ENCODE measurements at regions not wholly inside any gene's neighbourhood (a gene's known extent, or its start where the extent isn't known, plus 50 kb on each side); places are given as distances from the start of the nearest gene placed in this dataset.
"Not testable (repeated sequence)": the region's sequence is repeated elsewhere in the genome, so short reads cannot be mapped to it uniquely, and the experiment has no call there.

DNA sequence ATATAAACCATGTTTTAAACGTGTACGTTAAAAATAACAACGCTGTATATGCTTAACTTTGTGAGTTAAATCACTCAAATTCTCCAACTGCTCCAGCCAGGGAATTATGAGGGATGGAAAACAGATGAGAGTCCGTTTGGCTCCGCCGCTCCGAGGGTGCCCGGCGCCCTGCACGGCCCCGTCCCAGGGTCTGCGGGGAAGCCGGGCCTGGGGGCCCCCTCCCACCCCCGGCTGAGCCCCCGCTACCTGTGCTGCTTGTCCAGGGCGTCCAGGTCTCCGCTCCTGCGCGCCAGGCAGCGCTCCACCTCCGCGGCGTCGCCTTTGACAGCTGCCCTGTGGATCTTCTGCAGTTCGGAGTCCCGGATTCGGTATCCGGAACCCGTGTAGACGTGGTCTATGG, 415.5 kb downstream of the FOXD4L4 start:
- DNase-seq (ENCODE audit: low read depth) = not testable (repeated sequence)

DNA sequence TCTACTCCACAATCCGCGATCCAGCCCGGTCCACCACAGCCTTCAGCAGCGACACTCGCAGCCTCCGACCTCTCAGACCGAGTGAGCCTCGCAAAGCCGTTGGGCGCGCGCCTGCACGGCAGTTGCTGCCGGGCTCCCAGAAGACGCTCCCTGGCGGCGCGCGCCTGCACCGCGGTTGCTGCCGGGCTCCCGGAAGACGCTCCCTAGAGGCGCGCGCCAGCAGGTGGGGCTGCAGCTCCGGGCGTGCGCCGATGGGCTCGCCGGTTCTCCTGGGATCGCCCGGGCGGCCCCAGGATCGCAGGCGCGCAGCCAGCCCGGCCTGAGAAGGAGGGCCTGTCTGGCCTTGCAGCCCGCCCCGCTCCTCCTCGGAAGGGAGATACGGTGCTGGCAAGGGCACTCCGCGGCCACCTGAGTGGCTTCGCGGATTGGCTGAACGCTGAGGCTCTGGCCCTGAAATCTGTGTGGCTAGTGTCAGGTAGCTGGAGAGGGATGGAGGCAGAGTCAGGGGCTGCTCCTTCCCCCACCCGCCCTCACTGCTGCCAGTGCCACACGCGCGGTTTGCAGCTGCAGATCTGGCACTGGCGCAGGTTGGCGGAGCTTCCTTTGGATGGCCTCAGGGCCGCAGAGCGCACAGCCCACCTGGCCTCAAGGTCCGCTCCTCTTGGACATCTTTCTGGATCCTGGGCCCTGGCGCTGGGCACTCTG, 416.2 kb downstream of the FOXD4L4 start:
- DNase-seq (ENCODE audit: low read depth) = not testable (repeated sequence)

DNA sequence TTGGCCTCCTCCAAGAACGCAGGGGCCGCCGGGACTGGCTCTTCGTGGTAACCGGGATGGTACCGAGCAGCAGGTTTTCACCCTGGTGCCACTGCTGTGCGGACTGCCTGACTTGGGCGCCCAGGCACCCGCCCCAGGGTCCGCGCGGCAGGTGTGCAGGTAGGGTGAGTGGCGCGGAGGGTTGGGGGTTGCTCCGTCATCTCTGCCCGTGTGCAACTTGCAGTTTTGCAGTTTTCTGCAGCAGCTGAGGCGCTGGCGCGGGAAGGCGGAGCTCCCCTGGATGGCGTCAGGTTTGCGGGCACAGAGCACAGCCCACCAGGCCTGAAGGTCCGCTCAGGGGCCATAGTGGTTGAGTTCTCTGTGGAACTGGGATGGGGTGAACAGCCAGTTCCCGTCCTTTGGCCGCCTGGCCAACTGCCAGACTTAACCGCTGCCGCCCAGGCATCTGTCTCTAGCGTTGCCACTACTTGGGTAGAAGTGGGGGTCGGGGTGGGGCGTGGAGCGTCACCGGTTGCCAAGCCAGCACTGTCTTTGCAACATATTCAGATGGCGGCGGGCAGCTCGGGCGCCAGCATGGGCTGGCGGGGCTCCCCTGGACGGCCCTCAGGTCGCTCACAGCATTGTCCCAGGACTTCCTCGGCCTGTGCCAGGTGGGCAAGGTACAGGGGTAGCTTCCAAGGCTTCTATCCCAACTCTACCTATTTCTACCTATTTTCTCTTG, 417.2 kb downstream of the FOXD4L4 start:
- not testable (repeated sequence) for DNase-seq (ENCODE audit: low read depth)

- not testable (repeated sequence) for DNase-seq (ENCODE audit: low read depth)
These were observed 445.4 kb downstream of the FOXD4L4 start for GRCh38 chr9:66182316-66182715.

- DNase-seq (ENCODE audit: low read depth) = not testable (repeated sequence)
These were observed 446.7 kb downstream of the FOXD4L4 start for GRCh38 chr9:66183648-66184047.

GRCh38 chr9:66197199-66197598, 460.3 kb downstream of the FOXD4L4 start:
- not testable (repeated sequence) for DNase-seq (ENCODE audit: low read depth)

DNA sequence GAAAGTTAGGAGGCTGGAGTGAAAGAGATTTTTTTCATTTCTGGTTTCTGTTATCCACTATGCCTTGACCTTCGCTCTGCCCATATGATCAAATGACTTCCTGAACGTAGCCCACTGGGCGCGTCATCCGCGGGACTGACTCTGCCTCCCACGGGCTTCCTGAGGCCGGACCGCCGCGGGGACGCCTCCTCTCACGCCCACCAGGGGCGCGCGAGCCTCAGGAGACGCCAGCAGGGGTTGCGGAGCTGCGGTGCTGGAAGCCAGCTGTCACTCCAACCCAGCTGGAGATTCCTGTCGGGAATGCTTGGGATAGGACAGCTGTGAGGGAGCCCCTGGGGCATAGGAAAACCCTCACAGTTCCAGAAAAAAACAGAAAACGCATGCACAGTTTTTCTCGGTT, 461.5 kb downstream of the FOXD4L4 start:
- DNase-seq (ENCODE audit: low read depth) = not testable (repeated sequence)

DNA sequence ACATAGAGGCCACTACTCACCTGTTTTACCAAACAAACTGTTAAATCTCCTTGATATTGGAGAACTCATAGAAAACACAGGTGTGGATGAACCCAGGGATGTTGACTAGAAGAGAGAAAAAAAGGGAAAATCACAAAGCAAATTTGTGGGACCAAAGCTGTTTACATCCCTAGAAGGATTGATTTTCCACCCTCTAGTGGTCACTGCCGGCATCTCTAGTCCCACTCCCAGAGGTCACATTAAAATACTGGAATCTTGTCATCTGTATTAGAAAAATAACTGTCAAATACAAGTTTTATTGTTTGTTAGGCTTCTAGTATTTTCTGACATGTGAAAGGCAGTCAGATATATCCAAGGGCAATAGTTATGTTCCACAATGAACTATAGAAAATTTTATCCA, 469.7 kb downstream of the FOXD4L4 start:
- DNase-seq (ENCODE audit: low read depth) = not testable (repeated sequence)

DNA sequence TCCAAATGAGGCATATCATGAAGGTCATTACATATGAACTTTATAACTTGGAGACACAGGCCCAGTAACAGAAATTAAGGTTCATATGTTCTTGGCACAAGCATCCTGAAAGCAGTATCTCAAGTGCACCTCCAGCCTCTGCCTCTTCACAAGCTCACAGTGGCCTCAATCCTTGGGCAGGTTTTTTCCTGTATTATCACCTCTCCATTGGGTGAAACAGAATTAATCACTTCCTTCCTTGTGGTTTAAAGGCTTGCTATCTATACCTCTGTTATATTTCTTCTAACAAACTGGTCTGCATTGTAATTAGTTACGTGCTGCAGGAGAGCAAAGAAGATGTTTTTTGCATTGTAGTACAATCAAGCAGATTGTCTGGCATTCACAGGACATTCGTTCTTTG, 471.0 kb downstream of the FOXD4L4 start:
- not testable (repeated sequence) for DNase-seq (ENCODE audit: low read depth)

- not testable (repeated sequence) for DNase-seq (ENCODE audit: low read depth)
These were observed 507.8 kb downstream of the FOXD4L4 start for GRCh38 chr9:66244763-66245162.

- DNase-seq (ENCODE audit: low read depth) = not testable (repeated sequence)
These were observed 508.5 kb downstream of the FOXD4L4 start for GRCh38 chr9:66245481-66245880.

DNA sequence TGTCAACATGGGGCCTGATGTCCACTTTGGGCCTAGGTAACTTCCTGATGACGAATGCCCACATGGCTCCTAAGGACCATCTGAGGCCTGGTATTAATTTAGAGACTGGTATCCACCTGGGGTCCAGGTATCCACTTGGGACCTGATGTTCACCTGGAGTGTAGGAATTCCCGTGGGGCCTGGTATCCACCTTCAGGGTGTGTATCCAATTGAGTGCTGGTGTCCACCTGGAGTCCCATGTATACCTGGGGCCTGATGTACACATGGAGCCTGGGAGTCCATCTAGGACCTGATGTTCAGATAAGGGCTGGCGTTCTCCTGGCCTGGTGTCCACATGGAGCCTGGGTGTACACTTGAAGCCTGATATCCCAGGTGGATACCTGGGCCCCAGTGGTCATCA, 520.6 kb downstream of the FOXD4L4 start:
- DNase-seq (ENCODE audit: low read depth) = not testable (repeated sequence)

DNA sequence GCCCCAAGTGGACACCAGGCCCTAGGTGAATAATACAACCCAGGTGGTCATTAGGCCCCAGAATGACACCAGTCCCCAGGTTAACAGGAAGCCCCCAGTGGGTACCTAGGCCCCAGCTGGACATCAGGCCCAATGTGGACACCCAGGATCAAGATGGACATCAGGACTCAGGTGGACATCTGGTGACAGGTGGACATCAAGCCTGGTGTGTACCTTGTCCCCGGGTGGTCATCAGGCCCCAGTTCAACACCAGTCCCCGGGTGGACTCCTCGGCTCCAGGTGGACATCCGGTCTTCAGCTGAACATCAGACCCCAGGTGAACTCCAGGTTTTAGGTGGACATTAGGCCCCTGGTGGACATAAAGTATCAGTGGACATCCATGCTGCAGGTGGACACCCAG, 524.6 kb downstream of the FOXD4L4 start:
- not testable (repeated sequence) for DNase-seq (ENCODE audit: low read depth)

DNA sequence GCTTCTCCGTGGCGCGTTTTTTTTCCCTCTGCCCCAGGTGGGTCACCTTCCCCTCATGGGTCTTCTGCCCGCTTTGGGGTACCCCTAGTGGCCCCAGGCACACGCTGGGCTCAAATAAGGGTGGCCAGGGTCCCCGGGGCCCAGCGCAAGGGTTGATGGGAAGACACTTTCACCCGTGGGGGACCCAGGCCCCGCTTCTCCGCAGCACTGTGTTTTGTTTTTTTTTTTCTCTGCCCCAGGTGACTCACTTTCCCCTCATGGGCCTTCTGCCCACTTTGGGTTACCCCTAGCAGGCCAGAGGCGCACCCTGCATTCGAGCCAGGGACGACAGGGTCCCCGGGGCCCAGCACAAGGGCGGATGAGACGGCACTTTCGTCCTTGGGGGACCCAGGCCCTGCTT, 526.7 kb downstream of the FOXD4L4 start:
- not testable (repeated sequence) for DNase-seq (ENCODE audit: low read depth)

- DNase-seq (ENCODE audit: low read depth) = not testable (repeated sequence)
These were observed 527.8 kb downstream of the FOXD4L4 start for GRCh38 chr9:66264786-66265185.

DNA sequence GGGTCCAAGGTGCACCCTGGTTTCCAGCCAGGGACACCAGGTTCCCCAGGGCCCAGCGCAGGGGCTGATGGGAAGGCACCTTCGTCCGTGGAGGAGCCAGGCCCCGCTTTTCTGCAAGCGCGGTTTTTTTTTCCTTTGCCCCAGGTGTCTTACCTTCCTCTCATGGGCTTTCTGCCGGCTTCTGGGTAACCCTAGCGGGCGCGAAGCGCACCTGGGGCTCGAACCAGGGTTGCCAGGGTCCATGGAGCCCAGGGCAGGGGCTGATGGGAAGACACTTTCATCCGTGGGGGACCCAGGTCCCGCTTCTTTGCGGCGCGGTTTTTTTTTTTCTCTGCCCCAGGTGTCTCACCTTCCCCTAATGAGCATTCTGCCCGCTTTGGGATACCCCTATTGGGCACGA, 529.3 kb downstream of the FOXD4L4 start:
- not testable (repeated sequence) for DNase-seq (ENCODE audit: low read depth)

- not testable (repeated sequence) for DNase-seq (ENCODE audit: low read depth)
These were observed 530.0 kb downstream of the FOXD4L4 start for GRCh38 chr9:66266856-66267430.

- not testable (repeated sequence) for DNase-seq (ENCODE audit: low read depth)
These were observed 530.7 kb downstream of the FOXD4L4 start for GRCh38 chr9:66267684-66268083.

DNA sequence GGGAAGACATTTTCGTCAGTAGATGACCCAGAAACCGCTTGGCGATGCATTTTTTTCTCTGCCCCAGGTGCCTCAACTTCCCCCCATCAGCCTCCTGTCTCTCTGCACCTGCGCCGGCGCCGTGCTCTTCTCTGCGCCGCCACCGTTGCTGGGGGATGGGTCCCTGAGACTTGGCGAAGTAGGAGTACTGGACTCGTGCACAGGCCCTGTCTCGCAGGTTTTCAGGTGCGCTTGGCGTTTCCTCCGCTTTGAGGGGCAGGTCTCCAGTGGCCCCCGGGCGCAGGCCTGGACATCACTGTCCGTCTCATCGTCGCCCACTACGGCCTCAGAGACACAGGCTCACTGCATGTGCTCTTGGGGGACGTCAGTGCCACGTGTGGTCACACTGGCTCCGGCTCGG, 532.1 kb downstream of the FOXD4L4 start:
- DNase-seq (ENCODE audit: low read depth) = not testable (repeated sequence)

GRCh38 chr9:66269783-66270182, 532.8 kb downstream of the FOXD4L4 start:
- DNase-seq (ENCODE audit: low read depth) = peak; percentile 48

DNA sequence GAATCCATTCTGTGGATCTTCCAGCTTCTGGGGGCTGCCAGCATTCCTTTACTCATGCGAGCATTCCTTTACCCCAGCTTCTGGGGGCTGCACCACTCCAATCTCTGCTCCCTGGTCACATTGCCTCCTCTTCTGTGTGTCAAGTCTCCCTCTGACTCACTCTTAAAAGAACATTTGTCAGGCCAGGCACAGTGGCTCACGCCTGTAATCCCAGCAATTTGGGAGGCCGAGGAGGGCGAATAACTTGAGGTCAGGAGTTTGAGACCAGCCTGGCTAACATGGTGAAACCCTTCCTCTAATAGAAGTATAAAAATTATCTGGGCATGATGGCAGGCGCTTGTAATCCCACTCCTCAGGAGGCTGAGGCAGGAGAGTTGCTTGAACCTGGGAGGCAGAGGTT, 541.9 kb downstream of the FOXD4L4 start:
- DNase-seq (ENCODE audit: low read depth) = not testable (repeated sequence)
